GM19463 (cell line): ENCODE measurements at regions not wholly inside any gene's neighbourhood (a gene's known extent, or its start where the extent isn't known, plus 50 kb on each side); places are given as distances from the start of the nearest gene placed in this dataset.

Source experiments
- ATAC-seq: cut with Tn5 transposase; IDR thresholded peaks from one replicate; pipeline ENCODE4 v1.9.1; 2021; ENCODE audit warnings: mild to moderate bottlenecking, moderate library complexity; ENCODE audit not compliant: unreplicated experiment

DNA sequence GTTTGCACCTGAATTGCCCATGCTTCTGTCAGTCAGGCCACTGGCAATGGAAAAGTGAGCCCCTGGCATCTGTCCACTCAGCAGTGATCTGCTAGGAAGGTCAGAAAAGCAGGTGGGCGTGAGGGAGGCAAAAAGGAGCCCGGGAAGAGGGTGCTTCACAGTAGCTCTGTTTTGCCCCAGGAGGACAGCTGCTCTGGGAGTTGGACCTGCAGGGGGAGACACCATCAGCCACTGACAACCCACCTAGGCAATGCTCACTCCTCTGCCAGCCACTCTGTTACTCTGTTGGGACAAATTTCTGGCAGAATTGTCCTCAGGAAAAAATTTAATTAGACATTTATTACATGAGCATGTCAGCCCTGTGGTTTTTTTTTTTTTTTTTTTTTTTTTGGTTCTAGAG is 146.4 kb downstream of the LRIG2 start:
- no peak for ATAC-seq

GRCh38 chr1:113219828-113220227 is 146.8 kb downstream of the LRIG2 start:
- no peak for ATAC-seq

DNA sequence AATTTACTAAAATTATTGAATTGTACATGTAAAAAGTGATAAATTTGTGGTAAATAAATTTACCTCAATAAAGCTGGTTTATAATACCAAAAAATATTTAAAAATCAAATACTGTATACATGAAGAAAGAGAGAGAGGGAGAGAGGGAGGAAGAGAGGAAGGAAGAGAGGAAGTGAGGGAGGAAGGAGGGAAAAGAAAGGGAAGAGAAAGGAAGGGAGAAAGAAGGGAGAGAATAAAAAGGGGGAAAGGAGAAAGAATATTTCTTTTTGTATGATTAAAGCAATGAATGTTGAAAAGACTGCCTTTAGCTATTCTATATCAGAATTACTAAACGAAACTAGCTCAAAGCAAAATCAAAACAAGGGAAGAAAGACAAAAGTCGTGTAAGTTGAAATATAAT is 150.0 kb downstream of the LRIG2 start:
- ATAC-seq = no peak

DNA sequence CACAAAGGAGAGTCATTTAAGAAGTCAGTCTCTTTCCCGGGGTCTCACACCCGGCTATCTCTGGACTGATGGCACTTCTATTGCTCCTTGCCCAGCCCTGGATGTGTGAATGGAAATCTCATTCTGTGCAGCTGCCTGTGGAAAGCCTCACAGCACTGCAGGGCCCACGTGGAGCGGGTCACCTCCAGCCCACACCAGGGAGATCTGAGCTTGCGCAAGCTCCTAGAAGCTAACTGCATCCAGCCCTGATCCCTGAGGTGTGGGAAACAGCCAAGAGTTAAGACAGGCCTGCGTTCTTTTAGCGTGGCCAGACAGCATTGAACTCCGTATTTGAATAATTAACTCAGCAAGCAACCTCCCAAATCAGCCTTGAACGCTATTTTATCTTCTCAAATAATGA is 150.5 kb downstream of the LRIG2 start:
- no peak for ATAC-seq

- no peak for ATAC-seq
Observed at GRCh38 chr1:113226148-113226547, 153.2 kb downstream of the LRIG2 start.

- no peak for ATAC-seq
Observed at GRCh38 chr1:113231866-113232265, 158.4 kb upstream of the MAGI3 start.

GRCh38 chr1:113233441-113233840 is 156.9 kb upstream of the MAGI3 start:
- no peak for ATAC-seq

- no peak for ATAC-seq
Observed at GRCh38 chr1:113241237-113241636, 149.1 kb upstream of the MAGI3 start.

GRCh38 chr1:113242481-113242880 is 147.8 kb upstream of the MAGI3 start:
- ATAC-seq = no peak

- no peak for ATAC-seq
Observed at GRCh38 chr1:113243529-113243928, 146.8 kb upstream of the MAGI3 start.

DNA sequence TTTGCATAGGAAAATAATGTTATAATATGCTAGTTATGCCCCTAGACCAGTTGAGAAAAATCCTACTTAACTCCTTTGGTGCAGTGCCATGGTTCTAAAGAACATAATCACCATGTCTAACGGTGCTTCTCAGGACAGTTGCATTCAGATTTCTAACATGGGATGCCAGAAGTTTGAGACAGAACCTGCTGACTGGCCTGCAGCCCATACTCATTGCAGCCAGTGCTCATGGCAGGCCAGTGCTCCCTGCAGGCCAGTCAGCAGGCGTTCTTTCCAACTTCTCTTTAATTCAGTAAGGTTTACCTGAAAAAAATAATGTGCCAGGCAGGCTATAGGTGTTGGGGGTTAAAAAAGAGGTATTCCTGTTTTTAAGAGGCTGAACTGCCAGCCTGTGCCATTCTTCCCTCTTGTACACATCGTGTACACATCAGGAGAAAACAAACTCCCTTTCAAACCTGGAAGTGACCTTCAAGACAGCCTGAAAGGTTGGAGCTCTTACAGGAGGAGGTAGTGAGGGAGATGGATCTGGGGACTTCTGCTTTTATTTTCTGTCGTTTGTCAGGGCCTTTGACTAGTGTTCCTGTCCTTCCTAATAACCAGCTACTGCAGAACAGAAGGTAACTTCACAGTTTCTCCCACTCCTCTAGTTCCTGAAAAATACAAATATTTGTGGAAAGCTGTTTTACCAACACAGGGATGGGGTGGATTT is 146.0 kb upstream of the MAGI3 start:
- no peak for ATAC-seq

DNA sequence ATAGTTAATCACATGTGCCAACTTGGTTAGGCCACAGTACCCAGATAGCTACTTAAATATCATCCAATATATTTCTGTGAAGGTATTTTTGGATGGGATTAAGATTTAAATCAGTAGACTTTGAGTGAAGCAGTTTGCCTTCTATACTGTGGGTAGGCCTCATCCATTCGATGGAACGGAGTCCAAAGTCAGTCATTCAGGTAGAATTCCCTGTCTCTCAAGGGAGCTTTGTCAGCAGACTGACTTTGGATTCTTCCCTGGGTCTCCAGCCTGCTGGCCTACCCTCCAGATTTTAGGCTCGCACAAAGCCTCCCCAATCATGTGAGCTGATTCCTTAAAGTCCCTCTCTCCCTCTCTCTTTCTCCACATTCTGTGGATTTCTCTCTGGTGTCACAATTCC is 145.1 kb upstream of the MAGI3 start:
- ATAC-seq = no peak

GRCh38 chr1:113246929-113247328 is 143.4 kb upstream of the MAGI3 start:
- ATAC-seq = no peak

- ATAC-seq = no peak
Observed at GRCh38 chr1:113247355-113247754, 143.0 kb upstream of the MAGI3 start.

- ATAC-seq = no peak
Observed at GRCh38 chr1:113247782-113248181, 142.5 kb upstream of the MAGI3 start.

DNA sequence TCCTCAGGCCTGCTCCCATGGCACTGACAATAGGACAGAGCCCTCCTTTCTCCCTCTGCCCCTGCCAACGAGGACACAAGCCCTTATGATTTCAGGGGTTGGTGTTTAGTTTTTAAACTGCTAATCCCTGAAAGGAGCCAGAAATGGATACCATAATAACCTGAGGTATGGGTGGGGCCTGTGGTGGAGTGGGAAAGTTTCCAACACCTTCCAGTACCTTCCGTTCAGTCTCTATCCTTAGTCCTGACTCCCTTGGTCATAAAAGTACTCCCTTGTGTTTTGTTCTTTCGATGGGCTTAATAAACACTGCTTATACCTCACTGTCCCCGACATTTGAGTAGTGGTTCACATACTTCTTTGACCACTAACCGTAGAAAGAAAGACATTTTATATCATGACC is 141.8 kb upstream of the MAGI3 start:
- ATAC-seq = no peak

DNA sequence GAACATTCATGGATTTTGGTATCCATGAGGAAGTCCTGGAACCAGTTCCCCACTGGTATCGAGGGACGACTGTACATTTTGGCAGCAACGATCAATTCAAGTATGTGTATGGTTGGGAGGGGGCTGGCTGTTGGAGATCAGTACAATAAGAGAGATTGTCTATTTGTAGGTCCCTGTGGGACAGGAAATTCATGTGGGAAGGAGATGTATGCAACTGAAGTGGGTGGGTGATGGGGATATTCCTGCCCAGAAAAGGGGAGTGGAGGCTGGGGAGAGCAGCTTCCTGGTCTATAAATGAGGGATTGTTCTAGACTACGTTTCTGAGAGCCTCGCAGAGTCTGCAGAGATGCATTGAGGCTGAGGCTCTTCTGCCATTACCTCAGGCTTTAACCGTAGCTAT is 140.2 kb upstream of the MAGI3 start:
- ATAC-seq = no peak

- no peak for ATAC-seq
Observed at GRCh38 chr1:113252166-113252565, 138.1 kb upstream of the MAGI3 start.

DNA sequence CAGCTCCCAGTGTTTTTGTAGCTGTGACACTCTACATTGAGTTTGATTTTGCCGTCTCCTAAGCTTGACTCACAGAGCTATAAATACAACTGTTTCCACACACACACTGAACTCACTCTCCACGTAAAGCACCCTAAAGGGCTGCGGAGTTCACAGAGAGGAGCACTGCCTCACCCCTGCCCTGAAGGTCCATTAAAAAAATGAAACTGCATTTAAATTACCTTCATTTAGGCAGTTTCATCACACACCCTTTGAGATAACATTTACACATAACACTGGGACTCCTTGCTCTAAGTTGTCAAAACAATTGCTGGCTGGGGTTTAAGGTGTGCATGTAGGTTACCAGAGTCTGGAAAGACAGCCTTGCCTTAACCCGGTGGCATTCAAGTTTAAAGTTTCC is 137.1 kb upstream of the MAGI3 start:
- no peak for ATAC-seq

- no peak for ATAC-seq
Observed at GRCh38 chr1:113253590-113253989, 136.7 kb upstream of the MAGI3 start.

- ATAC-seq = no peak
Observed at GRCh38 chr1:113255038-113255719, 135.1 kb upstream of the MAGI3 start.

GRCh38 chr1:113255720-113256347 is 134.5 kb upstream of the MAGI3 start:
- ATAC-seq = no peak
